GM23338 (cell line): ENCODE measurements at regions not wholly inside any gene's neighbourhood (a gene's known extent, or its start where the extent isn't known, plus 50 kb on each side); places are given as distances from the start of the nearest gene placed in this dataset.

ENCODE experiments used
- ATAC-seq: fragments of 200-7000 bp; cut with Tn5 transposase; 3 replicates; pipeline ENCODE4 v1.9.1; 2020
- DNase-seq: peaks from one replicate; pipeline ENCODE4 v3.0.0-alpha.2; 2015; ENCODE audit warnings: low spot score
- H2AFZ ChIP-seq: fragments of 200-600 bp; sonication (generic); 2 replicates; pipeline ENCODE4 v1.8.0; 2016; ENCODE audit warnings: antibody characterized with exemption, mild to moderate bottlenecking, moderate library complexity
- H3F3A ChIP-seq: fragments of 200-600 bp; sonication (generic); replicated peaks from 2 replicates; pipeline ENCODE4 v1.8.0; 2017; ENCODE audit warnings: antibody characterized with exemption, mixed run types, low read depth
- H3K27ac ChIP-seq: fragments of 200-600 bp; sonication (generic); 2 replicates; pipeline ENCODE4 v1.6.1; 2016; ENCODE audit warnings: low read depth
- H3K27me3 ChIP-seq: fragments of 200-600 bp; sonication (generic); 2 replicates; pipeline ENCODE4 v1.8.0; 2016; ENCODE audit warnings: mild to moderate bottlenecking, mixed run types, moderate library complexity; ENCODE audit not compliant: insufficient read depth
- H3K36me3 ChIP-seq: fragments of 200-600 bp; sonication (generic); 2 replicates; pipeline ENCODE4 v1.8.0; 2016; ENCODE audit warnings: mild to moderate bottlenecking; ENCODE audit not compliant: insufficient read depth
- H3K4me1 ChIP-seq: fragments of 200-600 bp; sonication (generic); 2 replicates; pipeline ENCODE4 v1.8.0; 2016; ENCODE audit warnings: mild to moderate bottlenecking, moderate library complexity; ENCODE audit not compliant: insufficient read depth
- H3K4me2 ChIP-seq: fragments of 200-600 bp; sonication (generic); 2 replicates; pipeline ENCODE4 v1.7.1; 2017; ENCODE audit warnings: mixed run types
- H3K4me3 ChIP-seq: fragments of 200-600 bp; sonication (generic); 2 replicates; pipeline ENCODE4 v1.6.1; 2016; ENCODE audit warnings: mixed run types
- H3K79me2 ChIP-seq: fragments of 200-600 bp; sonication (generic); replicated peaks from 2 replicates; pipeline ENCODE4 v1.8.0; 2017; ENCODE audit warnings: mild to moderate bottlenecking; ENCODE audit not compliant: insufficient read depth
- H3K9me2 ChIP-seq: fragments of 200-600 bp; sonication (generic); 2 replicates; pipeline ENCODE4 v1.8.0; 2017; ENCODE audit not compliant: insufficient read depth
- H4K20me1 ChIP-seq: fragments of 200-600 bp; sonication (generic); replicated peaks from 2 replicates; pipeline ENCODE4 v1.8.0; 2017; ENCODE audit warnings: mild to moderate bottlenecking; ENCODE audit not compliant: insufficient read depth
- H3K27ac Mint-ChIP-seq: 2 replicates; pipeline ENCODE4 v1.8.0; 2020; ENCODE audit warnings: inconsistent platforms, mild to moderate bottlenecking, moderate library complexity, mixed read lengths
- H3K27me3 Mint-ChIP-seq: 3 replicates; pipeline ENCODE4 v1.8.0; 2022; ENCODE audit warnings: low read depth, mild to moderate bottlenecking, moderate library complexity, mixed read lengths, inconsistent platforms; ENCODE audit not compliant: insufficient read depth, poor library complexity
- H3K36me3 Mint-ChIP-seq: 3 replicates; pipeline ENCODE4 v1.8.0; 2021; ENCODE audit warnings: low read depth, mild to moderate bottlenecking, inconsistent platforms, moderate library complexity, mixed read lengths
- H3K4me1 Mint-ChIP-seq: 3 replicates; pipeline ENCODE4 v1.8.0; 2020; ENCODE audit warnings: mild to moderate bottlenecking, inconsistent platforms, mixed read lengths
- H3K4me3 Mint-ChIP-seq: 3 replicates; pipeline ENCODE4 v1.8.0; 2021; ENCODE audit warnings: moderate library complexity, mild to moderate bottlenecking, inconsistent platforms, mixed read lengths
- H3K9me3 Mint-ChIP-seq: 3 replicates; pipeline ENCODE4 v1.8.0; 2020; ENCODE audit warnings: moderate library complexity, mild to moderate bottlenecking, inconsistent platforms, mixed read lengths
- CREB1 ChIP-seq: fragments of 250-450 bp; sonication (Bioruptor Pico); IDR thresholded peaks from 2 replicates; pipeline ENCODE4 v1.5.0; 2020; ENCODE audit warnings: low read depth, mild to moderate bottlenecking, moderate library complexity
- EZH2phosphoT487 ChIP-seq: fragments of 200-600 bp; sonication (generic); IDR thresholded peaks from one replicate; pipeline ENCODE4 v1.8.1; 2018; ENCODE audit warnings: antibody characterized with exemption; ENCODE audit not compliant: unreplicated experiment
- JUNB ChIP-seq: IDR thresholded peaks from one replicate; pipeline ENCODE4 v1.6.1; 2016; ENCODE audit warnings: antibody characterized with exemption; ENCODE audit not compliant: unreplicated experiment
- STAT1 ChIP-seq: IDR thresholded peaks from one replicate; pipeline ENCODE4 v1.6.1; 2016; ENCODE audit warnings: antibody characterized with exemption; ENCODE audit not compliant: unreplicated experiment
- ZNF114 ChIP-seq: fragments of 250-450 bp; sonication (Bioruptor Pico); IDR thresholded peaks from 2 replicates; pipeline ENCODE4 v1.5.0; 2020; ENCODE audit warnings: mild to moderate bottlenecking, moderate library complexity
- ZNF331 ChIP-seq: fragments of 250-450 bp; sonication (Bioruptor Pico); IDR thresholded peaks from 2 replicates; pipeline ENCODE4 v1.5.0; 2020; ENCODE audit warnings: low read depth, mild to moderate bottlenecking, moderate library complexity
- ZNF462 ChIP-seq: fragments of 250-450 bp; sonication (Bioruptor Pico); IDR thresholded peaks from 2 replicates; pipeline ENCODE4 v1.5.0; 2020; ENCODE audit warnings: mild to moderate bottlenecking, moderate library complexity
- TF ChIP-seq, protein P1 (sequence below): IDR thresholded peaks from one replicate; pipeline ENCODE4 v1.6.1; 2018; ENCODE audit warnings: antibody characterized with exemption; ENCODE audit not compliant: unreplicated experiment
- TF ChIP-seq, protein P2 (sequence below): IDR thresholded peaks from 2 replicates; pipeline ENCODE4 v1.6.1; 2016; ENCODE audit warnings: antibody characterized with exemption

GRCh38 chr22:23497016-23497885, 82.8 kb downstream of the IGLL1 start:
- Histone ChIP-seq H3K4me3 (no peak overlapping the region), H3K36me3 (no peaks in the 10 kb centered on the region), H4K20me1 (no peaks in the 10 kb centered on the region), H3K4me1 (no peaks in the 10 kb centered on the region), H3K4me2 (no peak overlapping the region), H3K27me3 (no peaks in the 10 kb centered on the region), H3K79me2 (no peaks in the 10 kb centered on the region), H3K9me2 (no peaks in the 10 kb centered on the region), H2AFZ (no peak overlapping the region), H3F3A (no peaks in the 10 kb centered on the region), H3K27ac (no peak overlapping the region)
- H3K36me3 Mint-ChIP-seq: no peaks in the 10 kb centered on the region
- H3K27me3 Mint-ChIP-seq: peaks cover 17% of the 10 kb centered on the region
- DNase-seq: no peak
- no peak for ATAC-seq
- H3K4me1 Mint-ChIP-seq: peaks cover 17% of the 10 kb centered on the region
- no peak for TF ChIP-seq JUNB
- TF ChIP-seq, protein P1, sequence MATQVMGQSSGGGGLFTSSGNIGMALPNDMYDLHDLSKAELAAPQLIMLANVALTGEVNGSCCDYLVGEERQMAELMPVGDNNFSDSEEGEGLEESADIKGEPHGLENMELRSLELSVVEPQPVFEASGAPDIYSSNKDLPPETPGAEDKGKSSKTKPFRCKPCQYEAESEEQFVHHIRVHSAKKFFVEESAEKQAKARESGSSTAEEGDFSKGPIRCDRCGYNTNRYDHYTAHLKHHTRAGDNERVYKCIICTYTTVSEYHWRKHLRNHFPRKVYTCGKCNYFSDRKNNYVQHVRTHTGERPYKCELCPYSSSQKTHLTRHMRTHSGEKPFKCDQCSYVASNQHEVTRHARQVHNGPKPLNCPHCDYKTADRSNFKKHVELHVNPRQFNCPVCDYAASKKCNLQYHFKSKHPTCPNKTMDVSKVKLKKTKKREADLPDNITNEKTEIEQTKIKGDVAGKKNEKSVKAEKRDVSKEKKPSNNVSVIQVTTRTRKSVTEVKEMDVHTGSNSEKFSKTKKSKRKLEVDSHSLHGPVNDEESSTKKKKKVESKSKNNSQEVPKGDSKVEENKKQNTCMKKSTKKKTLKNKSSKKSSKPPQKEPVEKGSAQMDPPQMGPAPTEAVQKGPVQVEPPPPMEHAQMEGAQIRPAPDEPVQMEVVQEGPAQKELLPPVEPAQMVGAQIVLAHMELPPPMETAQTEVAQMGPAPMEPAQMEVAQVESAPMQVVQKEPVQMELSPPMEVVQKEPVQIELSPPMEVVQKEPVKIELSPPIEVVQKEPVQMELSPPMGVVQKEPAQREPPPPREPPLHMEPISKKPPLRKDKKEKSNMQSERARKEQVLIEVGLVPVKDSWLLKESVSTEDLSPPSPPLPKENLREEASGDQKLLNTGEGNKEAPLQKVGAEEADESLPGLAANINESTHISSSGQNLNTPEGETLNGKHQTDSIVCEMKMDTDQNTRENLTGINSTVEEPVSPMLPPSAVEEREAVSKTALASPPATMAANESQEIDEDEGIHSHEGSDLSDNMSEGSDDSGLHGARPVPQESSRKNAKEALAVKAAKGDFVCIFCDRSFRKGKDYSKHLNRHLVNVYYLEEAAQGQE: no peak
- TF ChIP-seq, protein P2, sequence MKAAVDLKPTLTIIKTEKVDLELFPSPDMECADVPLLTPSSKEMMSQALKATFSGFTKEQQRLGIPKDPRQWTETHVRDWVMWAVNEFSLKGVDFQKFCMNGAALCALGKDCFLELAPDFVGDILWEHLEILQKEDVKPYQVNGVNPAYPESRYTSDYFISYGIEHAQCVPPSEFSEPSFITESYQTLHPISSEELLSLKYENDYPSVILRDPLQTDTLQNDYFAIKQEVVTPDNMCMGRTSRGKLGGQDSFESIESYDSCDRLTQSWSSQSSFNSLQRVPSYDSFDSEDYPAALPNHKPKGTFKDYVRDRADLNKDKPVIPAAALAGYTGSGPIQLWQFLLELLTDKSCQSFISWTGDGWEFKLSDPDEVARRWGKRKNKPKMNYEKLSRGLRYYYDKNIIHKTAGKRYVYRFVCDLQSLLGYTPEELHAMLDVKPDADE: no peak
- TF ChIP-seq ZNF114 (CRISPR knock-in tag): no peak
- no peak for TF ChIP-seq CREB1 (CRISPR knock-in tag)
- TF ChIP-seq ZNF331 (CRISPR knock-in tag): no peak
- no peak for TF ChIP-seq STAT1
- TF ChIP-seq EZH2phosphoT487: no peak
- no peak overlapping the region for H3K27ac Mint-ChIP-seq
- no peaks in the 10 kb centered on the region for H3K9me3 Mint-ChIP-seq
- no peak overlapping the region for H3K4me3 Mint-ChIP-seq

GRCh38 chr22:23496445-23496833, 83.7 kb downstream of the IGLL1 start:
- no peak overlapping the region for H3K4me3 Mint-ChIP-seq
- Histone ChIP-seq H3F3A (no peaks in the 10 kb centered on the region), H3K4me2 (no peak overlapping the region), H3K27me3 (no peaks in the 10 kb centered on the region), H3K79me2 (no peaks in the 10 kb centered on the region), H2AFZ (no peak overlapping the region), H3K4me3 (no peak overlapping the region), H3K36me3 (no peaks in the 10 kb centered on the region), H3K4me1 (no peaks in the 10 kb centered on the region), H3K27ac (no peak overlapping the region), H4K20me1 (no peaks in the 10 kb centered on the region), H3K9me2 (no peaks in the 10 kb centered on the region)
- no peak overlapping the region for H3K27ac Mint-ChIP-seq
- no peaks in the 10 kb centered on the region for H3K9me3 Mint-ChIP-seq
- no peaks in the 10 kb centered on the region for H3K36me3 Mint-ChIP-seq
- DNase-seq (no peak), ATAC-seq (no peak)
- TF ChIP-seq ZNF462 (CRISPR knock-in tag) (no peak), JUNB (peak; percentile 71), STAT1 (no peak)
- H3K27me3 Mint-ChIP-seq: peaks cover 20% of the 10 kb centered on the region
- H3K4me1 Mint-ChIP-seq: peaks cover 17% of the 10 kb centered on the region
